CD4-positive, alpha-beta T cell treated with Interleukin-2 at 100 ng/mL for 4 hours (primary cell): ENCODE measurements at regions not wholly inside any gene's neighbourhood (a gene's known extent, or its start where the extent isn't known, plus 50 kb on each side); places are given as distances from the start of the nearest gene placed in this dataset.
"Not testable (repeated sequence)": the region's sequence is repeated elsewhere in the genome, so short reads cannot be mapped to it uniquely, and the experiment has no call there.

Experiments used
- DNase-seq: peaks from one replicate; pipeline ENCODE4 v3.0.0-alpha.2; 2020; ENCODE audit warnings: low spot score

GRCh38 chr13:80547885-80548825 lies 207.2 kb upstream of the SPRY2 start:
- DNase-seq = no peak

- no peak for DNase-seq
These were observed 206.4 kb upstream of the SPRY2 start for GRCh38 chr13:80547341-80547740.

- DNase-seq = no peak
These were observed 192.2 kb upstream of the SPRY2 start for GRCh38 chr13:80533175-80533574.

- DNase-seq = no peak
These were observed 190.0 kb upstream of the SPRY2 start for GRCh38 chr13:80530902-80531301.

GRCh38 chr13:80530191-80530590 lies 189.3 kb upstream of the SPRY2 start:
- no peak for DNase-seq

- no peak for DNase-seq
These were observed 188.8 kb upstream of the SPRY2 start for GRCh38 chr13:80529734-80530133.

- DNase-seq = no peak
These were observed 187.8 kb upstream of the SPRY2 start for GRCh38 chr13:80528733-80529132.

- no peak for DNase-seq
These were observed 186.5 kb upstream of the SPRY2 start for GRCh38 chr13:80527400-80527799.

GRCh38 chr13:80524447-80525215 lies 183.7 kb upstream of the SPRY2 start:
- DNase-seq = no peak

- DNase-seq = no peak
These were observed 182.2 kb upstream of the SPRY2 start for GRCh38 chr13:80523134-80523533.

GRCh38 chr13:80522463-80522862 lies 181.5 kb upstream of the SPRY2 start:
- not testable (repeated sequence) for DNase-seq

- DNase-seq = no peak
These were observed 176.0 kb upstream of the SPRY2 start for GRCh38 chr13:80516818-80517348.

- no peak for DNase-seq
These were observed 174.4 kb upstream of the SPRY2 start for GRCh38 chr13:80515296-80515695.

- DNase-seq = no peak
These were observed 172.3 kb upstream of the SPRY2 start for GRCh38 chr13:80513196-80513595.

- DNase-seq = no peak
These were observed 169.8 kb upstream of the SPRY2 start for GRCh38 chr13:80510686-80511085.

- DNase-seq = no peak
These were observed 168.3 kb upstream of the SPRY2 start for GRCh38 chr13:80509264-80509663.

- no peak for DNase-seq
These were observed 167.1 kb upstream of the SPRY2 start for GRCh38 chr13:80508031-80508430.

GRCh38 chr13:80504453-80504852 lies 163.5 kb upstream of the SPRY2 start:
- DNase-seq = no peak

- no peak for DNase-seq
These were observed 161.4 kb upstream of the SPRY2 start for GRCh38 chr13:80502359-80502758.

GRCh38 chr13:80501556-80501955 lies 160.6 kb upstream of the SPRY2 start:
- no peak for DNase-seq

GRCh38 chr13:80499536-80500290 lies 158.8 kb upstream of the SPRY2 start:
- DNase-seq = no peak

GRCh38 chr13:80498433-80498832 lies 157.5 kb upstream of the SPRY2 start:
- DNase-seq = no peak
